WTC11 (cell line): ENCODE measurements at regions not wholly inside any gene's neighbourhood (a gene's known extent, or its start where the extent isn't known, plus 50 kb on each side); places are given as distances from the start of the nearest gene placed in this dataset.

Experiments
- ATAC-seq: fragments of 200-7000 bp; cut with Tn5 transposase; 2 replicates; pipeline ENCODE4 v1.10.0; 2021; ENCODE audit warnings: mild to moderate bottlenecking, moderate library complexity
- CTCF ChIA-PET: fragments of 300-600 bp; sonication (Branson Sonifier 250); formaldehyde crosslinking; loops from one replicate; lab custom pipeline; 2021; ENCODE audit warnings: antibody characterized with exemption; lab: Charles Lee
- POLR2A ChIA-PET: fragments of 350-600 bp; sonication (Branson Sonifier 250); formaldehyde crosslinking; loops from one replicate; lab custom pipeline; 2021; ENCODE audit warnings: antibody characterized with exemption; lab: Charles Lee
- DNase-seq: peaks from one replicate; pipeline ENCODE4 v3.0.0; 2021; ENCODE audit warnings: low spot score
- H3K27ac Mint-ChIP-seq: 2 replicates; pipeline ENCODE4 v1.8.0; 2021; ENCODE audit warnings: mixed read lengths
- H3K27me3 Mint-ChIP-seq: 2 replicates; pipeline ENCODE4 v1.8.0; 2021; ENCODE audit warnings: low read depth, mild to moderate bottlenecking, moderate library complexity, mixed read lengths
- H3K36me3 Mint-ChIP-seq: 2 replicates; pipeline ENCODE4 v1.8.0; 2021; ENCODE audit warnings: mixed read lengths
- H3K4me1 Mint-ChIP-seq: 2 replicates; pipeline ENCODE4 v1.8.0; 2022; ENCODE audit warnings: mixed read lengths
- H3K4me3 Mint-ChIP-seq: 2 replicates; pipeline ENCODE4 v1.8.0; 2021; ENCODE audit warnings: mild to moderate bottlenecking, moderate library complexity, mixed read lengths
- H3K9me3 Mint-ChIP-seq: 2 replicates; pipeline ENCODE4 v1.8.0; 2021; ENCODE audit warnings: mixed read lengths
- AFF4 ChIP-seq: sonication (generic); formaldehyde crosslinking; IDR thresholded peaks from 2 replicates; pipeline ENCODE4 v1.8.1; 2023; ENCODE audit warnings: mild to moderate bottlenecking, missing genetic modification reagents, borderline replicate concordance
- ATF6 ChIP-seq: sonication (generic); formaldehyde crosslinking; IDR thresholded peaks from 2 replicates; pipeline ENCODE4 v1.8.1; 2023; ENCODE audit warnings: mild to moderate bottlenecking, missing genetic modification reagents
- CREB1 ChIP-seq: sonication (generic); formaldehyde crosslinking; IDR thresholded peaks from 2 replicates; pipeline ENCODE4 v1.8.0; 2023; ENCODE audit warnings: mild to moderate bottlenecking, missing genetic modification reagents
- CREM ChIP-seq: sonication (generic); formaldehyde crosslinking; IDR thresholded peaks from 2 replicates; pipeline ENCODE4 v1.8.1; 2022; ENCODE audit warnings: mild to moderate bottlenecking, missing genetic modification reagents, moderate library complexity
- FOXK1 ChIP-seq: sonication (generic); formaldehyde crosslinking; IDR thresholded peaks from 2 replicates; pipeline ENCODE4 v1.8.0; 2022; ENCODE audit warnings: mild to moderate bottlenecking, moderate library complexity, missing genetic modification reagents
- FOXP1 ChIP-seq: sonication (generic); formaldehyde crosslinking; IDR thresholded peaks from 2 replicates; pipeline ENCODE4 v1.8.0; 2022; ENCODE audit warnings: missing genetic modification reagents, mild to moderate bottlenecking, moderate library complexity, borderline replicate concordance
- MLX ChIP-seq: sonication (generic); formaldehyde crosslinking; IDR thresholded peaks from 2 replicates; pipeline ENCODE4 v1.8.1; 2023; ENCODE audit warnings: mild to moderate bottlenecking, missing genetic modification reagents, moderate library complexity
- NFYB ChIP-seq: sonication (generic); formaldehyde crosslinking; conservative IDR thresholded peaks from 2 replicates; pipeline ENCODE4 v1.8.0; 2022; ENCODE audit warnings: low read depth, missing genetic modification reagents
- OVOL2 ChIP-seq: fragments of 250-450 bp; sonication (Bioruptor Pico); IDR thresholded peaks from 2 replicates; pipeline ENCODE4 v1.9.0; 2021; ENCODE audit warnings: mild to moderate bottlenecking, borderline replicate concordance
- RELA ChIP-seq: sonication (generic); formaldehyde crosslinking; IDR thresholded peaks from 2 replicates; pipeline ENCODE4 v1.8.1; 2022; ENCODE audit warnings: missing genetic modification reagents, mild to moderate bottlenecking, borderline replicate concordance
- ZBTB21 ChIP-seq: sonication (generic); formaldehyde crosslinking; IDR thresholded peaks from 2 replicates; pipeline ENCODE4 v1.8.1; 2023; ENCODE audit warnings: mild to moderate bottlenecking, missing genetic modification reagents, borderline replicate concordance
- ZMAT4 ChIP-seq: fragments of 250-450 bp; sonication (Bioruptor Pico); IDR thresholded peaks from 2 replicates; pipeline ENCODE4 v1.9.0; 2021; ENCODE audit warnings: mild to moderate bottlenecking
- ZNF263 ChIP-seq: sonication (generic); formaldehyde crosslinking; IDR thresholded peaks from 2 replicates; pipeline ENCODE4 v1.8.1; 2022; ENCODE audit warnings: low read depth, mild to moderate bottlenecking, moderate library complexity, missing genetic modification reagents
- ZNF396 ChIP-seq: fragments of 250-450 bp; sonication (Bioruptor Pico); IDR thresholded peaks from 2 replicates; pipeline ENCODE4 v1.8.0; 2021; ENCODE audit warnings: mild to moderate bottlenecking, moderate library complexity, borderline replicate concordance
- TF ChIP-seq, protein P1 (sequence below): sonication (generic); formaldehyde crosslinking; IDR thresholded peaks from 2 replicates; pipeline ENCODE4 v1.8.0; 2022; ENCODE audit warnings: mild to moderate bottlenecking, missing genetic modification reagents
- TF ChIP-seq, protein P2 (sequence below): fragments of 250-450 bp; sonication (Bioruptor Pico); conservative IDR thresholded peaks from 2 replicates; pipeline ENCODE4 v1.9.0; 2021; ENCODE audit warnings: mild to moderate bottlenecking

- CTCF ChIA-PET: interaction anchor here (0.6 kb wide), 1 partner anchor 152 kb away, joined by 3 read pairs; no protein-coding TSS in a partner anchor
- no peak for ATAC-seq
- no peak overlapping the region for H3K27ac Mint-ChIP-seq
Measured at GRCh38 chr12:132407451-132407961, 78.1 kb upstream of the GALNT9 start.

GRCh38 chr12:132406493-132407450 lies 77.4 kb upstream of the GALNT9 start:
- CTCF ChIA-PET: interaction anchor here (0.6 to 0.9 kb wide), 2 partner anchors 9 to 153 kb away, joined by 3 to 4 read pairs; no protein-coding TSS in a partner anchor

More at GRCh38 chr12:132407451-132407961, 78.1 kb upstream of the GALNT9 start:
- H3K4me1 Mint-ChIP-seq: no peaks in the 10 kb centered on the region
- H3K9me3 Mint-ChIP-seq: no peaks in the 10 kb centered on the region
- no peak overlapping the region for H3K4me3 Mint-ChIP-seq
- DNase-seq: no peak
- no peaks in the 10 kb centered on the region for H3K36me3 Mint-ChIP-seq
- peaks cover 26% of the 10 kb centered on the region for H3K27me3 Mint-ChIP-seq
- TF ChIP-seq ZNF396 (no peak), FOXK1 (CRISPR knock-in tag) (no peak), NFYB (CRISPR knock-in tag) (no peak), RELA (CRISPR knock-in tag) (no peak)
- POLR2A ChIA-PET: no interaction called here

More at GRCh38 chr12:132406493-132407450, 77.4 kb upstream of the GALNT9 start:
- Mint-ChIP-seq H3K9me3 (no peaks in the 10 kb centered on the region), H3K4me1 (no peaks in the 10 kb centered on the region), H3K27ac (no peak overlapping the region), H3K36me3 (no peaks in the 10 kb centered on the region), H3K27me3 (peaks cover 28% of the 10 kb centered on the region), H3K4me3 (no peak overlapping the region)
- DNase-seq (no peak), ATAC-seq (no peak)
- POLR2A ChIA-PET: interaction anchor here (1.1 kb wide), 1 partner anchor 10 kb away, joined by 3 read pairs; no protein-coding TSS in a partner anchor
- TF ChIP-seq MLX (CRISPR knock-in tag) (no peak), CREM (CRISPR knock-in tag) (no peak), ATF6 (no peak), OVOL2 (no peak), CREB1 (CRISPR knock-in tag) (no peak), ZBTB21 (CRISPR knock-in tag) (no peak), FOXP1 (no peak), ZMAT4 (CRISPR knock-in tag) (no peak), AFF4 (CRISPR knock-in tag) (no peak), ZNF263 (CRISPR knock-in tag) (no peak)
- TF ChIP-seq, protein P1, sequence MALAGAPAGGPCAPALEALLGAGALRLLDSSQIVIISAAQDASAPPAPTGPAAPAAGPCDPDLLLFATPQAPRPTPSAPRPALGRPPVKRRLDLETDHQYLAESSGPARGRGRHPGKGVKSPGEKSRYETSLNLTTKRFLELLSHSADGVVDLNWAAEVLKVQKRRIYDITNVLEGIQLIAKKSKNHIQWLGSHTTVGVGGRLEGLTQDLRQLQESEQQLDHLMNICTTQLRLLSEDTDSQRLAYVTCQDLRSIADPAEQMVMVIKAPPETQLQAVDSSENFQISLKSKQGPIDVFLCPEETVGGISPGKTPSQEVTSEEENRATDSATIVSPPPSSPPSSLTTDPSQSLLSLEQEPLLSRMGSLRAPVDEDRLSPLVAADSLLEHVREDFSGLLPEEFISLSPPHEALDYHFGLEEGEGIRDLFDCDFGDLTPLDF (CRISPR knock-in tag): no peak
- TF ChIP-seq, protein P2, sequence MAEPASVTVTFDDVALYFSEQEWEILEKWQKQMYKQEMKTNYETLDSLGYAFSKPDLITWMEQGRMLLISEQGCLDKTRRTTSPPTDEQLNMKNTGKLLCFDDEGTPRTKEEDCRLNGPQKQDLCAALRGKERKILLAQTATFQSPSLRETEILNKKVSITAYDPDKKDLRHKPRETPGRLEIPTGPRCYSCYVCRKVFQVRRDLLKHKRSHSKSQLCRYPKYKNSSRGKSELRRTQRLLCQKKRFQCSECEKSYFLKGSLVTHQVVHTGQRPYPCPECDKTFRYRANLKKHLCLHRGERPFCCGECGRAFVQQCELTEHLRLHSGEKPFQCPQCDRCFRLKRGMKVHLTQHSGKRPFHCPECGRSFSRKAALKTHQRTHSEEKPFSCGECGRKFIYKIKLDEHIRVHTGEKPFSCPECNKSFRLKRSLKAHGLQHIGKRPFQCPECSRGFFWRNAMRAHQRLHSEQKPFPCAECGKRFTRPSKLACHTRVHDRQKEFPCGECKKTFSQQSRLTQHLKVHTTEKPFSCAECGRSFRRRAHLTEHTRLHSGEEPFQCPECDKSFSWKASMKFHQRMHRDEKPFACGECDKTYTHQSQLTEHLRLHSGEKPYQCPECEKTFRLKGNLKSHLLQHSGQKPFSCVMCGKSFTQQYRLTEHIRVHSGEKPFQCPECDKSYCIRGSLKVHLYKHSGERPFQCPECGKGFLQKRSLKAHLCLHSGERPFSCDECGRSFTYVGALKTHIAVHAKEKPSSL (CRISPR knock-in tag): no peak
